ENCODE measurements at regions not wholly inside any gene's neighbourhood (a gene's known extent, or its start where the extent isn't known, plus 50 kb on each side); places are given as distances from the start of the nearest gene placed in this dataset.

- no peaks in the 10 kb centered on the region for H3K36me3 Mint-ChIP-seq
- Histone ChIP-seq H3K36me3 (ENCODE audit: insufficient read depth, low read length) (no peaks in the 10 kb centered on the region), H3K4me1 (ENCODE audit: insufficient read depth, low read length) (no peaks in the 10 kb centered on the region), H3K4me3 (ENCODE audit: low read length in 2 of 2) (no peak overlapping the region), H3K9me3 (ENCODE audit: control insufficient read depth in 1 of 2, low read length in 2 of 2) (no peaks in the 10 kb centered on the region), H3K27ac (ENCODE audit: low read depth, low read length) (no peak overlapping the region), H3K27me3 (ENCODE audit: insufficient read depth, low read length) (no peaks in the 10 kb centered on the region)
- POLR2A ChIA-PET (ENCODE audit: partially characterized antibody), result no interaction called here
- H3K4me3 Mint-ChIP-seq, result no peak overlapping the region
- intact Hi-C loops (cut with micrococcal nuclease), result no loop called here
- no peak for DNase-seq
- H3K27ac Mint-ChIP-seq, result no peak overlapping the region
- peaks cover 0 to 6% (median 2%) of the 10 kb centered on the region in 8 donors for H3K9me3 Mint-ChIP-seq
- no peaks in the 10 kb centered on the region for H3K4me1 Mint-ChIP-seq
- no peaks in the 10 kb centered on the region for H3K27me3 Mint-ChIP-seq
- CTCF ChIA-PET (ENCODE audit: partially characterized antibody), result no interaction called here
Measured at GRCh38 chr21:24948186-24948585, 659.1 kb downstream of the MRPL39 start.

DNA sequence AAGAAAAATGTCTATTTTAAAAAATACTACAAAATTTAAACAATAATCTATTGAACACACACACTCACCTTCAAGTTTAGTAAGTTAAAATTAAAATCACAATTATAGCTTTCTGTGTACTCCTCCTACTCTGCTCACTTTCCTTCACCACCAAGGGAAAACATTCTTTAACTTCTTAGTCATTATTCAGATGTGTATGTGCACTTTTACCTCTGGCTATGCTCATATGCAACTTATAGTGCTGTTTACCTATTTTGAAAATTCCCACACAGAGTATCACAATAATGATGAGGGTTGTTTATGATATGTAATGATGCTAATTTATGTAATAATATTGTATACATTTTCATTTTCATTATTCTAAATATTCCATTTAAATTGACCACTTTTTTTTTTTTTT is 661.4 kb downstream of the MRPL39 start:
- peaks cover 0 to 6% (median 2%) of the 10 kb centered on the region in 8 donors for H3K9me3 Mint-ChIP-seq
- intact Hi-C loops (cut with micrococcal nuclease), result no loop called here
- H3K27ac Mint-ChIP-seq, result no peak overlapping the region
- no peak for DNase-seq
- no peaks in the 10 kb centered on the region for H3K27me3 ChIP-seq (ENCODE audit: insufficient read depth, low read length)
- H3K4me1 ChIP-seq (ENCODE audit: insufficient read depth, low read length), result no peaks in the 10 kb centered on the region
- H3K9me3 ChIP-seq (ENCODE audit: control insufficient read depth in 1 of 2, low read length in 2 of 2), result no peaks in the 10 kb centered on the region
- no peak overlapping the region for H3K4me3 Mint-ChIP-seq
- H3K27me3 Mint-ChIP-seq, result no peaks in the 10 kb centered on the region
- no peaks in the 10 kb centered on the region for H3K36me3 ChIP-seq (ENCODE audit: insufficient read depth, low read length)
- no peaks in the 10 kb centered on the region for H3K36me3 Mint-ChIP-seq
- H3K27ac ChIP-seq (ENCODE audit: low read depth, low read length), result no peak overlapping the region
- no peak overlapping the region for H3K4me3 ChIP-seq (ENCODE audit: low read length in 2 of 2)
- CTCF ChIA-PET (ENCODE audit: partially characterized antibody), result interaction anchor here (0.7 kb wide), 1 partner anchor 65 kb away, joined by 3 read pairs; no protein-coding TSS in a partner anchor
- POLR2A ChIA-PET (ENCODE audit: partially characterized antibody), result no interaction called here
- no peaks in the 10 kb centered on the region for H3K4me1 Mint-ChIP-seq

DNA sequence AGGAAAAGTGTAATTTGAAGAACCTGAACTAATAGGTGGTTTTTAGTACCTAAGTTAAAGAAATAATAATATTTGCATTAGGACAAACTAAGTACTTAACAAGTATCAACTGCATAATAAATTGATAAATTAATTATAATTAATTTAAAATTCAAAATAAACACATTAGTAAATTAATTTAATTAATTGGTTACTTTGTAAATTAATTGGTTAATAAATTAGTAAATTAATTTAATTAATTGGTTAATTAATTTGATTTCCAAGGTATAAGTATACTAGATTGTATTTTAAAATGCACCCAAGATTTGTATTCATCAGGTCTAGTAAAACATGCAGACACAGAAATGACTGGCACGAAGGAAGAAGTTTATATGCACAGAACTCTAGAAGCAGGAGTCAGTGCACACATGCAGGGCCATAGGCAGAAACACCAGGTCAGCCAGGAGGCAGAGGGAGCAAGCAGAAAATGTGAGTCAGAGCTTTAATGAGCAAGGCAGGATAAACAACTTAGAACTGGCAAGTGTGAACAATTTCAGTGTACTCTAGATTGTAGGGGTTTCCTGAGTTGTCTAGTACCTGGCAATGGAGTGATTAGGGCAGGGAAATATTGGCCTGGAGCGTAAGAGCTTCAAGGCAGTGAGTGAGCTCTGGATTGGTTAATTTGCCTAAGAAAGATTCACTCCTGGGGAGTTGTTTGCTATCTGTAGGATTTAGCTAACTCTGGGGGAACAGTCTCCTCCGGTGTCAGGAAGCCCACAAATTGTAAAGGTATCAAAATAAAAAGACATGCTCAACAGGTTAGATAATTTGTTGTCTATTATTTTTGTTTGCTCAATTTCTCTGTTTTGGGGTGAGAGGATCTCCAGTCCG is 665.7 kb downstream of the MRPL39 start:
- Histone ChIP-seq H3K4me3 (ENCODE audit: low read length in 2 of 2) (no peak overlapping the region), H3K27me3 (ENCODE audit: insufficient read depth, low read length) (no peaks in the 10 kb centered on the region), H3K4me1 (ENCODE audit: insufficient read depth, low read length) (no peaks in the 10 kb centered on the region), H3K36me3 (ENCODE audit: insufficient read depth, low read length) (no peaks in the 10 kb centered on the region), H3K27ac (ENCODE audit: low read depth, low read length) (no peak overlapping the region), H3K9me3 (ENCODE audit: control insufficient read depth in 1 of 2, low read length in 2 of 2) (no peaks in the 10 kb centered on the region)
- Mint-ChIP-seq H3K27me3 (no peaks in the 10 kb centered on the region), H3K4me1 (no peaks in the 10 kb centered on the region), H3K9me3 (peaks cover 0 to 6% (median 2%) of the 10 kb centered on the region in 8 donors), H3K4me3 (no peak overlapping the region), H3K36me3 (no peaks in the 10 kb centered on the region), H3K27ac (no peak overlapping the region)
- CTCF ChIA-PET (ENCODE audit: partially characterized antibody), result no interaction called here
- POLR2A ChIA-PET (ENCODE audit: partially characterized antibody), result no interaction called here
- intact Hi-C loops (cut with micrococcal nuclease), result no loop called here
- DNase-seq, result no peak

DNA sequence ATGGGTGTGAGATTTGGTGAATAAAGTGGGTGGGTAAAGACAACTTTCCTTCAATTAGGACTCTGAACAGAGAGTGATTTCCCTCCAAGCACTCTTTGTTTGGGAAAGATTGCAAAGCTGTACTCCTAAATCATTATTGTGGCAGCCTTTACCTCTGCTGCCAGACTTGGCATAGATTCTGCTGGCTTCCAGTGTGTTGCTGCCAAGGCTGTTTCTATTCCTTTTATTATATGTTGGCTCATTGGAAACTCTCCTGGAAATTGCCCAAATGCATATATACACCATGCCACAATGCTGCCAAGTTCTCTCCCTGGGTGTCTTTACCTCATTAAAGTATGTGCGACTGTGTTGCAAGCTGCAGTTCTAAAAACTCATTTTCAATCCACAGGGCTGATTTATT is 668.0 kb downstream of the MRPL39 start:
- ChIA-PET POLR2A (ENCODE audit: partially characterized antibody) (no interaction called here), CTCF (ENCODE audit: partially characterized antibody) (no interaction called here)
- no peaks in the 10 kb centered on the region for H3K27me3 Mint-ChIP-seq

DNA sequence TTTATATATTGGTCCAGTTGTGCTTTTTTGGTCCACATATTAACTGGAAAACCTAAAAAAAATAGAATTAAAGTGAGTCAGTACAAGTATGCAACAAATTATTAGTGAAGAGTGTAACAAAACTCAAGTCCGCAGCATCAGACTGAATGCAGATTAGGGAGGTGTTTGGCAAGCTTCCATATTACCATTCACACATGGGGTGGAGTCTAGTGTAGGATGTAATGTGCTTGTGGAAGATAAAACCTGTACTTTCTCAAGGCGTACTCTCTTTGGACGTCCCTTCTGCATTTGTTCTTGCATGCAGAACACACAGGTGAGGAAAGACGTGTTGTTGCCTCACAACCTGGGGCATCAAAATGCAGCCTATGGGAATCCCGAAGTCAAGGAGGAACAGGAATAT is 668.7 kb downstream of the MRPL39 start:
- H3K27ac ChIP-seq (ENCODE audit: low read depth, low read length), result no peak overlapping the region

More for the DNA sequence above, 668.0 kb downstream of the MRPL39 start:
- no peak overlapping the region for H3K27ac ChIP-seq (ENCODE audit: low read depth, low read length)
- H3K4me3 ChIP-seq (ENCODE audit: low read length in 2 of 2), result no peak overlapping the region
- H3K27me3 ChIP-seq (ENCODE audit: insufficient read depth, low read length), result no peaks in the 10 kb centered on the region
- no peaks in the 10 kb centered on the region for H3K36me3 ChIP-seq (ENCODE audit: insufficient read depth, low read length)
- Mint-ChIP-seq H3K36me3 (no peaks in the 10 kb centered on the region), H3K4me1 (no peaks in the 10 kb centered on the region), H3K9me3 (peaks cover 0 to 2% (median 0%) of the 10 kb centered on the region in 8 donors), H3K4me3 (no peak overlapping the region), H3K27ac (no peak overlapping the region)
- DNase-seq, result no peak
- no peaks in the 10 kb centered on the region for H3K4me1 ChIP-seq (ENCODE audit: insufficient read depth, low read length)
- intact Hi-C loops (cut with micrococcal nuclease), result no loop called here
- no peaks in the 10 kb centered on the region for H3K9me3 ChIP-seq (ENCODE audit: control insufficient read depth in 1 of 2, low read length in 2 of 2)

GRCh38 chr21:24935991-24936390 is 671.3 kb downstream of the MRPL39 start:
- no peaks in the 10 kb centered on the region for H3K4me1 Mint-ChIP-seq
- H3K4me3 ChIP-seq (ENCODE audit: low read length in 2 of 2), result no peak overlapping the region
- no peak for DNase-seq
- POLR2A ChIA-PET (ENCODE audit: partially characterized antibody), result no interaction called here
- no peaks in the 10 kb centered on the region for H3K27me3 ChIP-seq (ENCODE audit: insufficient read depth, low read length)
- no peak overlapping the region for H3K4me3 Mint-ChIP-seq
- H3K9me3 Mint-ChIP-seq, result peaks cover 0 to 3% (median 0%) of the 10 kb centered on the region in 8 donors
- intact Hi-C loops (cut with micrococcal nuclease), result no loop called here
- no peak overlapping the region for H3K27ac Mint-ChIP-seq
- H3K36me3 Mint-ChIP-seq, result no peaks in the 10 kb centered on the region
- CTCF ChIA-PET (ENCODE audit: partially characterized antibody), result no interaction called here
- H3K27ac ChIP-seq (ENCODE audit: low read depth, low read length), result no peak overlapping the region
- no peaks in the 10 kb centered on the region for H3K9me3 ChIP-seq (ENCODE audit: control insufficient read depth in 1 of 2, low read length in 2 of 2)
- no peaks in the 10 kb centered on the region for H3K36me3 ChIP-seq (ENCODE audit: insufficient read depth, low read length)
- no peaks in the 10 kb centered on the region for H3K27me3 Mint-ChIP-seq
- no peaks in the 10 kb centered on the region for H3K4me1 ChIP-seq (ENCODE audit: insufficient read depth, low read length)

More for the DNA sequence above, 668.7 kb downstream of the MRPL39 start:
- Mint-ChIP-seq H3K4me1 (no peaks in the 10 kb centered on the region), H3K36me3 (no peaks in the 10 kb centered on the region), H3K27ac (no peak overlapping the region), H3K27me3 (no peaks in the 10 kb centered on the region), H3K9me3 (peaks cover 0 to 2% (median 0%) of the 10 kb centered on the region in 8 donors), H3K4me3 (peak overlapping the region in 1 of 8 donors; percentile 8)
- intact Hi-C loops (cut with micrococcal nuclease), result no loop called here
- CTCF ChIA-PET (ENCODE audit: partially characterized antibody), result no interaction called here
- H3K4me1 ChIP-seq (ENCODE audit: insufficient read depth, low read length), result no peaks in the 10 kb centered on the region
- H3K4me3 ChIP-seq (ENCODE audit: low read length in 2 of 2), result no peak overlapping the region
- no peaks in the 10 kb centered on the region for H3K27me3 ChIP-seq (ENCODE audit: insufficient read depth, low read length)
- H3K9me3 ChIP-seq (ENCODE audit: control insufficient read depth in 1 of 2, low read length in 2 of 2), result no peaks in the 10 kb centered on the region
- POLR2A ChIA-PET (ENCODE audit: partially characterized antibody), result no interaction called here
- DNase-seq, result no peak
- H3K36me3 ChIP-seq (ENCODE audit: insufficient read depth, low read length), result no peaks in the 10 kb centered on the region

DNA sequence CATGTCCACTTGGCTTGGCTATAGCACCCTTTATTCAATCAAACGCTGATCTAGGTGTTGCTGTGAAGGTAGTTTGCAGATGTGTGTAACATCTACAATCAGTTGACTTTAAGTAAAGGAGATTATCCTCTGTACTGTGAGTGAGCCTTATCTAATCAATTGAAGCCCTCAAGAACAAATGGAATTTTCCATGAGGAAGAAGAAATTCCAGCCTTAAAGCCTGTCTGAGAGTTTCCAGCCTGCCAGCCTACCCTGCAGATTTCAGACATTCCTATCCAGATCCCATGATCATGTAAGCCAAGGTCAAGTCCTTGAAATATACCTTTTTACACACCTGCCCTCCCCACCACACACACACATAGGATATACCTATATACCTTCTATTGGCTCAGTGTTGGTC is 696.7 kb downstream of the MRPL39 start:
- DNase-seq, result no peak
- ChIA-PET POLR2A (ENCODE audit: partially characterized antibody) (no interaction called here), CTCF (ENCODE audit: partially characterized antibody) (no interaction called here)
- Histone ChIP-seq H3K4me3 (ENCODE audit: low read length in 2 of 2) (no peak overlapping the region), H3K9me3 (ENCODE audit: control insufficient read depth in 1 of 2, low read length in 2 of 2) (no peaks in the 10 kb centered on the region), H3K4me1 (ENCODE audit: insufficient read depth, low read length) (no peaks in the 10 kb centered on the region), H3K27me3 (ENCODE audit: insufficient read depth, low read length) (no peaks in the 10 kb centered on the region), H3K27ac (ENCODE audit: low read depth, low read length) (no peak overlapping the region), H3K36me3 (ENCODE audit: insufficient read depth, low read length) (no peaks in the 10 kb centered on the region)
- H3K27ac Mint-ChIP-seq, result no peak overlapping the region
- H3K9me3 Mint-ChIP-seq, result peaks cover 0 to 3% (median under 1%) of the 10 kb centered on the region in 8 donors
- H3K36me3 Mint-ChIP-seq, result no peaks in the 10 kb centered on the region
- H3K4me3 Mint-ChIP-seq, result no peak overlapping the region
- H3K27me3 Mint-ChIP-seq, result no peaks in the 10 kb centered on the region
- intact Hi-C loops (cut with micrococcal nuclease), result no loop called here
- no peaks in the 10 kb centered on the region for H3K4me1 Mint-ChIP-seq

Measured in CD4-positive, alpha-beta memory T cell (primary cell).